ENCODE measurements at regions not wholly inside any gene's neighbourhood (a gene's known extent, or its start where the extent isn't known, plus 50 kb on each side); places are given as distances from the start of the nearest gene placed in this dataset.

- no peak for DNase-seq (ENCODE audit: low read depth)
Measured at GRCh38 chr2:221818616-221819320, 246.7 kb upstream of the EPHA4 start.

GRCh38 chr2:221817878-221818277 lies 245.8 kb upstream of the EPHA4 start:
- no peak for DNase-seq (ENCODE audit: low read depth)

- no peak for DNase-seq (ENCODE audit: low read depth)
Measured at GRCh38 chr2:221817052-221817451, 244.9 kb upstream of the EPHA4 start.

GRCh38 chr2:221816566-221816965 lies 244.5 kb upstream of the EPHA4 start:
- no peak for DNase-seq (ENCODE audit: low read depth)

DNA sequence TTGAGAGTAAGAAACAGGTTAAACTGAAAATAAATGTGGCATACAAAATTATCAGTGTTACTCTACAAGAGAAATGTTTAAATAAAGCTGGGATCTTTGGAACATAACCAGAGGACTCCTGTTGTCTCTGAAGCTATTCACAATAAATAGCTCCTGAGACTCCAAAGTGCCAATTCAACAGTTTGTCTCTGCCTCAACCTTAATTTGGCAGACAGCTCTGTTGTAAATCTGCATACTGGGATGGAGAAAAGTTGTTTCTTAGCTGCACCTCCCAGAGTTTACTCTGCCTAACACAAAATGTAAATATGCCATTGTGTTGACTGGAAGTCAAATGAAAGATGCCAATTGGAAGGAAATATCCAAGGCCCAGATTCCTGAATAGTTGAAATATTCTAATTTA lies 238.5 kb upstream of the EPHA4 start:
- no peak for DNase-seq (ENCODE audit: low read depth)

GRCh38 chr2:221810245-221810644 lies 238.1 kb upstream of the EPHA4 start:
- DNase-seq (ENCODE audit: low read depth): no peak

DNA sequence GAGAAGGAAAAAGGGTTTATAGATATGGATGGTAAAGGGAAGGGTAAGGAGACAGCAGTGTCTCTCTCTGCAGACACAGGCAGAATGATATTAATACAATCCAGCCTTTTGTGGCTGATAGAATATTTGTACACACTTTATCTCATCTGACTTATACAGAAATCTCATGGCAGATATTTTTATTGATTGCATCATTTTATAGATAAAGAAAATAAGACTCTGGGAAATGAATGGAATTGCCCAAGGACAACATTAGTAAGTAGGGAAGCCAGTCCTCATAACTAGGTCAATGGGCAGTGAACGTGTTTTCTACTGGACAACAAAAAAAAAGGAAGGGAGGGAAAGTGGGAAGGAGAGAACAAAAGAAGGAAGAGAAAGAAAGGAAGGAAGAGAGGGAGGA lies 236.4 kb upstream of the EPHA4 start:
- DNase-seq (ENCODE audit: low read depth): no peak

GRCh38 chr2:221807706-221808105 lies 235.6 kb upstream of the EPHA4 start:
- no peak for DNase-seq (ENCODE audit: low read depth)

GRCh38 chr2:221802089-221802488 lies 230.0 kb upstream of the EPHA4 start:
- DNase-seq (ENCODE audit: low read depth): no peak

DNA sequence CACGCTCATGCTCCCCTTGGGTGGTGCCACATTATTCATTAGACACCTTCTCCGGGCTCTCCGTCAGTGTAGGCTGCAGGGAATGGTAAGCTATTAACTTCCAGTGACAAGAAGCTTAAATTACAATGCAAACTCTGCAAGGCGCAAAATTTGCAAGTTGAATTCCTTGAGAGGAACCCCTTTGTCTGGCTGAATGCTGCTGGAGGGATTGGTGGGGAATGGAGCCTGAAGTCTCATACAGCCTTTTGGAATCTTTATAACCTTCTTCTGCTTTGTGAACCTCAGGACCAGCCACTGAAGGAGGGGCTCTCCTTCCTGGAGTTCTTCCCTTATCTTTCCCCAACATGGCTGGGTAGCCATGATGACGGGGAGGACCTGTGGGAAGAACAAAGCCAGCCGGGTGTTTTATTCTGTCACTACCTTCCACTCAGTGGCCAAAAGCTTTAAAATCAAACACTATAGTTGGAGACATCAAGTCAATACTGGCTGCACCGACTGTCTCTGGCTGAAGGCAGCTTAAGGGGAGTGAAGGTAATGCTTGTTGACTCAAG lies 220.9 kb upstream of the EPHA4 start:
- DNase-seq (ENCODE audit: low read depth): no peak

DNA sequence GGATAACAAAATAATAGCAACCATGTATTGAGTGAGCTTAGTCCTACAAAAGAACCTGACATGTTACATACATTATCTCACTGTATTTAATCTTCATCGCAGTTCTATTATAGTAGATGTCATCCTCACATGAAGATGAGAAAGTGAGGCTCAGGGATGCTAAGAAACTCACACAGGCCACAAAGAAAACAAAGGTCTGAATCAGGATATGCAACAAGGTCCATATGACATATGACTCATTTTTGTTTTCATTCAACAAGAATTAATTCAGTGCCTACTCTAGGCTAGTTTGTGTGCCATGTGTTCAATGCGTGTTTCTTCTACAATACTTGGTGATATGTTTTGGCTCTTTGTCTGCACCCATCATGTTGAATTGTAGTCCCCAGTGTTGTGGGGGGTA lies 219.7 kb upstream of the EPHA4 start:
- DNase-seq (ENCODE audit: low read depth): no peak

DNA sequence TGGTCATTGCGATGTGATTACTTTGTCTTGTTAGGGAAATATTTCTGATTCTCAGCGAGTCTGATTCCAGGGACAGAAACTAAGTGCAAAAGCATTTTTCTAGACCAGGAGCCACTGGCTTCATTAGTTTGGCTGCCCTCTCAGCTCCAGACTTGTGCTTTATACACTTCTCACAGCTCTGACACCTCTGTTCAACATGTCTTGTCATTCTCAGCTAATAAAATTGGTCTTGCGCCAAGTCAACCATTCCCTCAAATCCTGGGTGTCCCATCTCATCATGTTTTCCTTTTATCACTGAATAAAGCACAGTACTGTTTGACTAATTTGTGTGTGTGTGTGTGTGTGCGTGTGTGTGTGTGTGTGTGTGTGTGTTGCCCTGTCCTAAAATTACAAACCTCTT lies 215.5 kb upstream of the EPHA4 start:
- DNase-seq (ENCODE audit: low read depth): no peak

DNA sequence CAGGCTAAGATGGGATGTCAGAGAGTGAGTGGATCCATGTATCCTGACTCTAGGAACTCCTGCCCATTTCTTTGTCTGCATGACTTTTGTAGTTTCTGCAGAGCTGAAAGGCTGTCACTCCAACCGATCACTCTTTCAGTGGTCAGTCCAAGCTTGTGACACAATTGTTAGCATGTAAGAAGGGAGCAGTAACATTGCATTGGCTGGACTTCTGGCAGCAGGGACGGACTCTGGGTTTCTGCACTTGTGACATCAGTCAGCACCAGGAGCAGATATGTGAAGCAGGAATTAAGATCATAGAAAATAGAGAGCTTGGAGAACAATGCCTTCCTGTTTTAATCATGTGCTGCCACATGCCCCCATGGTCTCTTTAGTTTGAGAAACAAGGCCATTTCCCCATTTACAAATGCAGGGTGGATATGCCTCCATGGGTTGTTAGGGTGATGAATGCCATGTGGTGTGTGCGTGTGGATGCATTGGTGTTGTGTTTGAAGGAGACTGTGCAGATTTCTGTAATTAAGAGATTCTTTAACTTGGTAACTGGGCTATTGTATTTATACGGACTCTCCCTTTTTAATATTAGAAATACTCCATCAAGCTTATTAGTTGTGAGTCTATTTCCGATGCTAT lies 214.3 kb upstream of the EPHA4 start:
- no peak for DNase-seq (ENCODE audit: low read depth)

DNA sequence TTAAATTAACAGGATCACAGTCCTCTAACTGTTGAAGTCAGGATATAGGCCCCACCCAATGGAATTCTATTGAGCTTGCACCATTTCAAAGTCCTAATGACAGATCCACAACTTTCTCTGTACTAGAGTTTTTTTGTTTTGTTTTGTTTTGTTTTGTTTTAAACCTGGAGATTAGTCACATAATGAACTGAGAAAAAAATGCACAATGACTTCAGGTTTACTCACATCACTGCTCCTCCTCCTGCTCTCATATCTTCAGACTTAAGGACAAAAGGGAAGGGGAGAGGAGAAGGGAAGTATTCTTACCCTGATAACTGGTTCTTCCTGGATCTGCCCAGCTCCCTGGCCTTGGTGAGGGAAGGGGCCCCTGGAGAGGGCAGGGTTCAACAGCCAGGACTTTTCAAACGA lies 208.2 kb upstream of the EPHA4 start:
- no peak for DNase-seq (ENCODE audit: low read depth)

GRCh38 chr2:221779614-221780067 lies 207.5 kb upstream of the EPHA4 start:
- DNase-seq (ENCODE audit: low read depth): no peak

GRCh38 chr2:221778025-221778424 lies 205.9 kb upstream of the EPHA4 start:
- DNase-seq (ENCODE audit: low read depth): no peak

DNA sequence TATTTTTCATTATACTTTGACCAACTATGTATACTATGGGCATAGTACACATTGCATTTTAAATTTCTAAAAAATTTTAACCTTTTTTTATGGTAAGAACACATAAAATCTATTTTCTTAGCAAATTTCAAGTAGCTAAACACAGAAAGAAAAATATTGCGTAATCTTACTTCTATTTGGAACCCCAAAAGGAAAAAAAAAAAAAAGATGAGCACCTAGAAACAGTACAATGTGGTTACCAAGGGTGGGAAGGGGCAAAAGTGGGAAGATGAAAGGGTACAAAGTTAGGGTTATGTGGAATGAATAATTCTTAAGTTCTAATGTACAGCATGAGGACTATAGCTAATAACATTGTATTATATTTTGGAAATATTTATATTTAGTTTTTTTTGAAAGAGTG lies 205.0 kb upstream of the EPHA4 start:
- no peak for DNase-seq (ENCODE audit: low read depth)

DNA sequence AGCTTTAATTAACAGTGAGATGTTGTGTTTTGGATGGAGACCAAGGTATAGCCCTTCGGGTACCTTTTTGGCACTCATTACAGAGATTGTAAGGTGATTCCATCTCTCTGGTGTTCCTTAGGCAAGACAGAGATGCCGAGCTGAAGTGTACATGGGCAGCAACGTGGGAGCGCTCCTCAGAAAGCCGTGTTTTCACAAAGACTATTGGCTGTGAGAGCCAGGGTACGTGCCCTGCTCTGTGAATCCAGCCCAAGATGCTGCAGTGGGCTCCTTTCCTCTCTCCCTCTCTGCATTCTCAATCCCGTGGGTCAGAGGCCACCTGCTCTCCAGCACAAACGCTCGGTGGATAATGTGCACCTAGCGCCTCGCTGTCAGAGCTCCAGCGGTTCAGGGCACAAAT lies 203.0 kb upstream of the EPHA4 start:
- no peak for DNase-seq (ENCODE audit: low read depth)

GRCh38 chr2:221774136-221774535 lies 202.0 kb upstream of the EPHA4 start:
- no peak for DNase-seq (ENCODE audit: low read depth)

GRCh38 chr2:221771297-221771696 lies 199.2 kb upstream of the EPHA4 start:
- no peak for DNase-seq (ENCODE audit: low read depth)

GRCh38 chr2:221767106-221768012 lies 195.3 kb upstream of the EPHA4 start:
- DNase-seq (ENCODE audit: low read depth): no peak

- no peak for DNase-seq (ENCODE audit: low read depth)
Measured at GRCh38 chr2:221762496-221762895, 190.4 kb upstream of the EPHA4 start.

DNA sequence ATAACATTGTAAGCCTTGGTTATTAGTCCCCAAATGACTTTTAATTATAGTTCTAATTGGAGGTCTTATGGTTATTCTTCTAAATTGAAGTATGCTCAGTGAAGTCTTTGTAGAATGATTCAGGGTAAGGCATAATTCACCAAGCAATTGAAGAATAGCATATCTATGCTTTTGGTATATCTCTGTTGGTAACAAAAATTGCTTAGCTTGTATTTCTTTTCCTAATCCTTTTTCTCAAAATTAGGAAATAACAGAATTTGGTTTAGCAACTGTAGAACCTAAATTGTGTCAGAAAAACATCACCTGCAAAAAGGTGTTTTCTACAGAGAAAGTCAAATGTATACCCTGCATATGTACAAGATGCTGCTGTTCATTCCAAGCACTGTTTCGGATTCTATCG lies 189.2 kb upstream of the EPHA4 start:
- no peak for DNase-seq (ENCODE audit: low read depth)

All from fibroblast of the conjunctiva (primary cell).